OCI-LY1 (cell line): ENCODE measurements at regions not wholly inside any gene's neighbourhood (a gene's known extent, or its start where the extent isn't known, plus 50 kb on each side); places are given as distances from the start of the nearest gene placed in this dataset.

Experiments
- CTCF ChIP-seq: fragments of 200-600 bp; sonication (generic), shearing (Covaris generic); IDR thresholded peaks from 2 replicates; pipeline ENCODE4 v1.5.1; 2017; ENCODE audit warnings: mild to moderate bottlenecking, antibody characterized with exemption, low read length, moderate library complexity, mixed read lengths
- EZH2 ChIP-seq: fragments of 200-600 bp; sonication (generic), shearing (Covaris generic); IDR thresholded peaks from 2 replicates; pipeline ENCODE4 v1.8.0; 2017; ENCODE audit warnings: borderline replicate concordance, mixed run types, mild to moderate bottlenecking, antibody characterized with exemption, low read length, moderate library complexity, mixed read lengths

- no peak for TF ChIP-seq CTCF
- TF ChIP-seq EZH2, result no peak
Observed at GRCh38 chr3:187545366-187545765, 124.8 kb downstream of the SST start.
